Cardiac fibroblast (primary cell): ENCODE measurements at regions not wholly inside any gene's neighbourhood (a gene's known extent, or its start where the extent isn't known, plus 50 kb on each side); places are given as distances from the start of the nearest gene placed in this dataset.
"Not testable (repeated sequence)": the region's sequence is repeated elsewhere in the genome, so short reads cannot be mapped to it uniquely, and the experiment has no call there.

Experiments
- DNase-seq, 2 donors: peaks; one replicate each; pipeline versions ENCODE4 v3.0.0 to v3.0.0-alpha.2; 2010; ENCODE audit warnings: low read depth in 2 of 2
- H3K4me3 ChIP-seq, 2 donors: replicated peaks in 1 of 2; 1 replicate in 1 of 2; 2 replicates in 1 of 2; pipeline ENCODE4 v1.5.1; 2011; ENCODE audit warnings: low read depth in 2 of 2, low read length in 2 of 2, mild to moderate bottlenecking in 2 of 2, moderate library complexity in 1 of 2
- CTCF ChIP-seq: IDR thresholded peaks from one replicate; pipeline ENCODE4 v1.5.1; 2011; ENCODE audit warnings: low read depth, mild to moderate bottlenecking, low read length, inconsistent platforms

GRCh38 chr3:164730815-164731360 lies 347.4 kb downstream of the SI start:
- no peak for DNase-seq
- no peak overlapping the region for H3K4me3 ChIP-seq
- TF ChIP-seq CTCF, result no peak

GRCh38 chr3:164723396-164723795 lies 354.9 kb downstream of the SI start:
- H3K4me3 ChIP-seq, result no peak overlapping the region
- TF ChIP-seq CTCF, result no peak
- no peak for DNase-seq

- H3K4me3 ChIP-seq, DNase-seq: not testable (repeated sequence)
Measured at GRCh38 chr3:164702808-164703207, 375.5 kb downstream of the SI start.

- no peak overlapping the region for H3K4me3 ChIP-seq
- no peak for DNase-seq
- TF ChIP-seq CTCF, result no peak
Measured at GRCh38 chr3:164687902-164688301, 390.4 kb downstream of the SI start.

- no peak for DNase-seq
- no peak for TF ChIP-seq CTCF
- no peak overlapping the region for H3K4me3 ChIP-seq
Measured at GRCh38 chr3:164687211-164687610, 391.1 kb downstream of the SI start.

GRCh38 chr3:164683489-164683888 lies 394.8 kb downstream of the SI start:
- TF ChIP-seq CTCF, result no peak
- no peak overlapping the region for H3K4me3 ChIP-seq
- DNase-seq, result no peak

- no peak overlapping the region for H3K4me3 ChIP-seq
- no peak for TF ChIP-seq CTCF
- DNase-seq, result no peak
Measured at GRCh38 chr3:164679245-164679644, 399.1 kb downstream of the SI start.
